NCI-H128 (cell line): ENCODE measurements at regions not wholly inside any gene's neighbourhood (a gene's known extent, or its start where the extent isn't known, plus 50 kb on each side); places are given as distances from the start of the nearest gene placed in this dataset.
"Not testable (repeated sequence)": the region's sequence is repeated elsewhere in the genome, so short reads cannot be mapped to it uniquely, and the experiment has no call there.

Experiments
- DNase-seq: peaks from one replicate; lab custom pipeline; 2025; ENCODE audit not compliant: unreplicated experiment; lab: John Stamatoyannopoulos, UW

- no peak for DNase-seq
Observed at GRCh38 chr1:60564916-60565750, 491.6 kb upstream of the C1orf87 start.

DNA sequence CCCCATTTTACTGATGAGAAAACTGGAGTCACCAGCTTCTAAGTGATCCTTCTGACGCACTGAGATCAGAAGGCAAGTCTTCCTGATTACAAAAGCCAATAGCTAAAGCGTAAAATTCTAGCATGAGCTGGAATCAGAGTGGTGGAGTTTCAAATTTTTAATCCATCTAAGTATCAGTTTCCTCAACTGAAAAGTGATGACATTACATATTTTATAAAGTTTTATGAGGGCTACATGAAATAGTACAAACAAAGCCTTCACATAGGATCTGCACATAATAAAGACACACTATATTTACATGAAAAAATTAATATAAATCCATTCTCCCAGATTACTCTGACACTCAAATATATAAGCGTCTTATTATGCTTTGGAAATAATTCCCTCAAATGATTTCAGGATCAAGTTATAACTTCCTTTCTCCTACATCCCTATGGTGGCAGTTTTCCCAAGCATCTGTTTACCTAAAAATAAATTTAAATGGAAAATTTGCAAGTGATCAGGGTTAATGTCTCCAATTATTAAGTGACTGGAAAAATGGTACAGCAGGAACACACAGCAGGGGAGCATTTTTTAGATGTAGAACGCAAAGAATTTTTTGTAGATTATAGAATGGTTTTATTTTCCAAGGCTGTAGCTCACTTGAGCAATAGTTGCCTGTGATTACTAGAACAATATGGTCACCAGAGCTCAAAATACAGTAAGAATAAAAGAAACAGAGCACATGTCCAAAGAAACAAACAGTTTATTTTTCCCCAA lies 490.4 kb upstream of the C1orf87 start:
- DNase-seq = no peak

- DNase-seq = no peak
Observed at GRCh38 chr1:60562740-60563139, 489.2 kb upstream of the C1orf87 start.

- DNase-seq = no peak
Observed at GRCh38 chr1:60560701-60561100, 487.1 kb upstream of the C1orf87 start.

DNA sequence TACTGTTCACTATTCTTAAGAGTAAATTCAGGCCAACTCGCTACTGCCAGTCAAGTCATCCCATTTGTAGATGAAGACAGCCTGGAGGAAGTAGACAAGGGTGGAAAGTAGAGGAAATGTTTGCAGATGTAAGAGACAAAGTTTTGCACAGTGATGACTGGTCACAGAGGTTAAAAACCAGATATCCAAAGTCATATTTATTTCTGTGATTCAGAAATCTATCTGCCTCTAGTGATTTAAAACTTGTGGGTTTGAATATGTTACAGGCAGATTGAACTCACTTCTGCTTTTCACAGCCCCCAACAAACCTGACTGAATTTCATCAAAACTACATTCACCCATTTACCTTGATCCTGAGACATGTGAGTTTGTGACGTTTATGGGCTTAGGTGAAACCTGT lies 484.7 kb upstream of the C1orf87 start:
- no peak for DNase-seq

- no peak for DNase-seq
Observed at GRCh38 chr1:60553730-60554129, 480.2 kb upstream of the C1orf87 start.

DNA sequence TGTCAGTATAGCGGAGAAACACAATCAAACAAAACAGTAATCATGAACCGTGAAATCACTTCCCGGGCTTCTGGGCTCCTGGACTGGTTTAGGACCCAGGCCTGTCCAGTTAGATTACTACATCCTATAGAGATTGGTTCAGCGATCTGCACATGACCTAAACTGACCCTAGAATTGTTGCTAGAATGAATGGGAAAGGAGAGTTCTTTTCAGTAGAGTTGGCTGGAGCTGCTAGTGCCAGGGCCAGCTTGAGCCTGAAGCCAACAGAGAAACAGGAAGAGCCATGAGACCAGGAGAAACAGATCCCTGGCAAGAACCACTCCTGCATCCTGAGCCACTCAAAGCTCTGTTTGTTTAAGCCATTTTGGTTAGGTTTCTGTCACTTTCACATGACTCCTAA lies 474.3 kb upstream of the C1orf87 start:
- no peak for DNase-seq

GRCh38 chr1:60541831-60542532 lies 468.4 kb upstream of the C1orf87 start:
- no peak for DNase-seq

DNA sequence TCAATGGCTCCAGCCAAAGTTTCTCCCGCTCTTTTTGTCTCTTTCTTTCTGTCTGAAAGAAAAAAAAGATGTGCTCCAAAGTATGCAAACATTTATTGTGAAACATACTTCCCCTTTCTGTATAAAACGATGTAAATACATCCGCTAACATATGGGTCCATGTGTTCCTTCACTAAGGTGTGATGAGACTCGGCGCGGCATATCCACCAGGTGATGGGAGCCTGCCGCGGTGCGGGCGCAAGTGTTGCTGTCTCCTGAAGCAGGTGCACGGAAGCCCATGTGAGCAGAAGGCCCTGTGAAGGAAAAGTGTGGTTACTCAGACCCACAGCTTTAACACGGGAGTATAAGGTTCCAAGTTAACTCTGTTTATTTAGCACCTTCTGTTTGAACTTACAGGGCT lies 466.6 kb upstream of the C1orf87 start:
- DNase-seq = no peak

DNA sequence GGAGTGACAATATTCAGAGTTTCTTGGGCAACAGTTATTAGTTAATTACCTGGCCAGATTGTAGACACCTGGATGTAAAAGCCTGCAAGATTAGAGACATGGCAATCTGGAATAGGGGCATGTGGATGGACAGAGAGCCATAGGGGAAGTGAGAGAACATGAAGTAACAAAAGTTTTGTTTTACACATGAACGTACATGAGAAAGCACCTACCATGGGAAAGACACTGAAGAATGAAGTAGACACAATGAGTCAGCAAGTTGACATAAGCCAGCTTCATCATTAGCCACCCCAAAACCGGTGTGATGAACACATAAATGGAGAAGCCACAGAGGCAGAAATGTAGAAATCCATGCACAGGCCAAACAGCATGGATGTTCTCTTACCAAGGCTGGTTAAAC lies 462.1 kb upstream of the C1orf87 start:
- no peak for DNase-seq

DNA sequence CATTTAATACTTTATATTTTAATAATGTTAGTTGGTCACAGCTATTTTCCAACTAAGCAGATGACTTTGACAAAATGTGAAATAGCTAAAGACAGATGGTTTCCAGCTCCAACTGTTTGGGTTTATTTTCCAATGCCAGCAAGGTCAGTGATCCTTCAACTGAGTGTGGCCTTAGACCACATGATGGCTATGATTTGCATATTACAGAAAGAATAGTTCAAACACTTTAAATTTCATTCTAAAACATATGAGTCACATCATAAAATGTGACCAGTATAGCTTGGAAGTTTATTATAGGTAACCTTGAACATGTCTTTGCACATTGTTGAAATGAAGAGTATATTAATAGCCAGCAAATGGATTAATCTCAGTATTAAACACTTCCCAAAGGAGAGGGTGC lies 454.0 kb upstream of the C1orf87 start:
- no peak for DNase-seq

DNA sequence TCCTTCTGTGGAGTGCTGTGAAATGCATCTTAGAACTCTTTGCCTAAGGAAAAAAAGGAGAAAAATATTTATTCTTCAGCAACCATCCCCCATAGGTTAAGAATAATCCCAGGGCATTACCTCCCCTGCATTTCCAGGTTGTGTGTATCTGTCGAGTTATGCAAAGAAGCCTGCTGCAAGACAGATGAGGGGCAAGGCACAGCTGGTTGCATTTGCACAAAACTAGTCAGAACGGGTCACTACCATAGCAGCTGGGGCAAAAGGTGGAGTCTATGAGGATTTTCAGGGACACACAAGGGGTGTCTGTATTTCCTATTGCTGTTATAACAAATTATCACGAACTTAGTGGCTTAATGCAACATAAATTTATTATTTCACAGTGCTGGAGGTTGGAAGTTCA lies 443.4 kb upstream of the C1orf87 start:
- DNase-seq = no peak

- no peak for DNase-seq
Observed at GRCh38 chr1:60510162-60510561, 436.6 kb upstream of the C1orf87 start.

- no peak for DNase-seq
Observed at GRCh38 chr1:60504206-60504840, 430.8 kb upstream of the C1orf87 start.

GRCh38 chr1:60503266-60503925 lies 429.8 kb upstream of the C1orf87 start:
- DNase-seq = no peak

GRCh38 chr1:60502506-60502905 lies 428.9 kb upstream of the C1orf87 start:
- no peak for DNase-seq

DNA sequence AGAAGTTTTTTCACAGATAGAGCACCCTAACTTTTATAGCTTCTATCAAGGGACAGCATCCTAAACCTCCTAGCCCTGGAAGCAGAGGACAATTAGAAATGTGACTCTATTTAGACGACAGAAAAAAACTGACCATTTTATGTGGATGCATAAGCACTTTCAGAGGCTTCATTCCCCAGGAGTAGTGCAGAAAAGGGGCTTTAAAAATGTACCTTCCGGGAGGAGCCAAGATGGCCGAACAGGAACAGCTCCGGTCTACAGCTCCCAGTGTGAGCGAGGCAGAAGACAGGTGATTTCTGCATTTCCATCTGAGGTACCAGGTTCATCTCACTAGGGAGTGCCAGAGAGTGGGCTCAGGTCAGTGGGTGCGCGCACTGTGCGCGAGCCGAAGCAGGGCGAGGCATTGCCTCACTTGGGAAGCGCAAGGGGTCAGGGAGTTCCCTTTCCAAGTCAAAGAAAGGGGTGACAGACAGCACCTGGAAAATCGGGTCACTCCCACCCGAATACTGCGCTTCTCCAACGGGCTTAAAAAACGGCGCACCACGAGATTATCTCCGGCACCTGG lies 416.4 kb upstream of the C1orf87 start:
- not testable (repeated sequence) for DNase-seq

- DNase-seq = no peak
Observed at GRCh38 chr1:60488847-60489246, 415.3 kb upstream of the C1orf87 start.

DNA sequence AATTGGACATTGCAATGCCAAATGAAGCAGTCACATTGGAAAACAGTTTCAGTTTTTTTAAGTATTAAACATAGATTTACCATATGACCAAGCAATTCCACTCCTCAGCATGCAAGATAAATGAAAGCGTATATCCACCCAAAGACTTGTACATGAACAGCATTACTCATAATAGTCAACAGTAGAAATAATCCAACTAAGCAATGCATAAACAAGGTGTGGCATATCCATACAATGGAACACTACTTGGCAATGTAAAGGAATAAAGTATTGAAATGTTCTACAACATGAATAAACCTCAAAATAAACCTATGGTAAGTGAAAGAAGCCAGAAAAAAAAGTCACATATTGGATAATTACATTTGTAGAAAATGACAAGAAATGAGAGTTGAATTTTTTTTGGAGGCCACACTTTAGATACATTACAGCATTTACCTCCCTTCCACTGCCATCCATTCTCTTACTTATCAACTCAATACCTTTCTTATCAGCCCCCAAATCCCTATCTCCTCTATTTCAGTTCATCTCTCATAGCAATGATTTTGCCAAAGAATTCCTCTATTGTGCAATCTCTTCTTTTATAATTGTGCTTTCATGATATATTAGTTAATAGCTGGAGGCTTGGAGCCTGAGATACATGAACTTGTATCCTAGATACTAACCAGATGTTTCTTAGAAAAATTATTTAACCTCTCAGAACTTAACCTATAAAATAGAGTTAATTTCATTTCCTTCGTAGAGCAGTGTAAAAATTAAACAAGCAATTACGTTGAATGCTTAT lies 414.2 kb upstream of the C1orf87 start:
- no peak for DNase-seq

DNA sequence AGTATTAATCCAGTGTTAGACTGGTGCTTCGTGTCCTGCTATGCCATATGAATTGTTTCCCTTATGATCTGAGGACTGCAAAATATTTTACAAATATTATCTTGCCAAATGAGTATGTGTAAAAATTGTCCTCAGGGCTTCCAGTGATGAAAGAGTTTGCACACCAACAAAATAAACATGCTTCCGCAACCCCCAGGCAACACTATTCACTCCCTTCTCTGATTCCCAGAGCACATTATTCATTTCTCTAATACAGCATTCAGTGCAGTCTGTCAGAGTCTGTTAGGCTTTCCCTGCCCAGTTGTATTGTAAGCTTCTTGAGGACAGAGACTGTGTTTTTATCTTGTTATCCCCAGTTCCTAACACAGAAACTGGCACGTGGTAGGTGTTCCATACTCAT lies 409.9 kb upstream of the C1orf87 start:
- no peak for DNase-seq
